K562 (cell line): ENCODE measurements at regions not wholly inside any gene's neighbourhood (a gene's known extent, or its start where the extent isn't known, plus 50 kb on each side); places are given as distances from the start of the nearest gene placed in this dataset.

Source experiments
- ATF6 ChIP-seq: sonication (generic); formaldehyde crosslinking; IDR thresholded peaks from 2 replicates; pipeline ENCODE4 v1.4.0; 2020; ENCODE audit warnings: mild to moderate bottlenecking, missing genetic modification reagents
- CBX3 ChIP-seq, 2 experiments: IDR thresholded peaks; 1 replicate in 1 of 2; 2 replicates in 1 of 2; pipeline ENCODE4 v1.6.1; 2012; ENCODE audit warnings: inconsistent platforms in 2 of 2, low read length in 2 of 2, borderline replicate concordance in 1 of 2, control low read depth in 1 of 2
- ETV5 ChIP-seq: sonication (generic); formaldehyde crosslinking; IDR thresholded peaks from 2 replicates; pipeline ENCODE4 v1.4.0; 2020; ENCODE audit warnings: low read depth, mild to moderate bottlenecking, missing genetic modification reagents
- EZH2 ChIP-seq: IDR thresholded peaks from 2 replicates; pipeline ENCODE4 v1.6.1; 2012; ENCODE audit warnings: low read depth, mild to moderate bottlenecking, inconsistent platforms, low read length, borderline replicate concordance
- KLF10 ChIP-seq: fragments of 250-450 bp; sonication (Bioruptor Pico); IDR thresholded peaks from 2 replicates; pipeline ENCODE4 v1.6.1; 2021; ENCODE audit warnings: matching md5 sums
- MAX ChIP-seq: sonication (generic); formaldehyde crosslinking; IDR thresholded peaks from 2 replicates; pipeline ENCODE4 v1.9.0; 2022; ENCODE audit warnings: mild to moderate bottlenecking, missing genetic modification reagents
- POLR2AphosphoS2 ChIP-seq: IDR thresholded peaks from 2 replicates; pipeline ENCODE4 v1.6.1; 2012; ENCODE audit warnings: low read length, improper control_type of control experiment
- PREB ChIP-seq: sonication (generic); formaldehyde crosslinking; IDR thresholded peaks from 2 replicates; pipeline ENCODE4 v1.8.1; 2023; ENCODE audit warnings: mild to moderate bottlenecking, missing genetic modification reagents
- RAD21 ChIP-seq, 2 experiments: fragments of 250-450 bp in 1 of 2; fragments of 450-650 bp in 1 of 2; sonication (Bioruptor Pico) in 1 of 2; formaldehyde crosslinking in 1 of 2; IDR thresholded peaks in 1 of 2; conservative IDR thresholded peaks in 1 of 2; 2 replicates each; pipeline versions ENCODE4 v1.4.0 to v1.8.0; 2020 to 2022; ENCODE audit warnings: mild to moderate bottlenecking in 2 of 2, moderate library complexity in 1 of 2
- TSHZ1 ChIP-seq: fragments of 250-450 bp; sonication (Bioruptor Pico); IDR thresholded peaks from 2 replicates; pipeline ENCODE4 v1.4.0; 2020; ENCODE audit warnings: mild to moderate bottlenecking, moderate library complexity
- XRCC5 ChIP-seq: fragments of 200-400 bp; formaldehyde crosslinking; IDR thresholded peaks from 2 replicates; pipeline ENCODE4 v1.6.1; 2017; ENCODE audit warnings: low read depth, mild to moderate bottlenecking, low read length
- ZBED1 ChIP-seq: IDR thresholded peaks from 2 replicates; pipeline ENCODE4 v1.6.1; 2014
- ZFP30 ChIP-seq: fragments of 250-450 bp; sonication (Bioruptor Pico); IDR thresholded peaks from 2 replicates; pipeline ENCODE4 v1.8.0; 2022; ENCODE audit warnings: moderate library complexity, mild to moderate bottlenecking, inconsistent platforms, borderline replicate concordance

- TF ChIP-seq PREB (CRISPR knock-in tag), result no peak
- no peak for TF ChIP-seq RAD21 (CRISPR knock-in tag; conservative IDR thresholded peaks at IDR 0.05 in 1 of 2, IDR thresholded peaks at IDR 0.05 in 1 of 2)
- no peak for TF ChIP-seq POLR2AphosphoS2
- TF ChIP-seq EZH2, result no peak
- TF ChIP-seq ZFP30 (CRISPR knock-in tag), result no peak
- no peak for TF ChIP-seq CBX3 (IDR thresholded peaks at IDR 0.05; ENCODE audit: borderline replicate concordance in 1 of 2, low read length in 2 of 2)
- TF ChIP-seq KLF10 (CRISPR knock-in tag), result no peak
- no peak for TF ChIP-seq XRCC5
- TF ChIP-seq ATF6 (CRISPR knock-in tag), result no peak
- no peak for TF ChIP-seq ZBED1
- no peak for TF ChIP-seq ETV5 (CRISPR knock-in tag)
- TF ChIP-seq TSHZ1, result no peak
- TF ChIP-seq MAX, result no peak
Observed at GRCh38 chr3:102079809-102080197, 230.5 kb downstream of the NFKBIZ start.
